ENCODE measurements at regions not wholly inside any gene's neighbourhood (a gene's known extent, or its start where the extent isn't known, plus 50 kb on each side); places are given as distances from the start of the nearest gene placed in this dataset.

- TF ChIP-seq EZH2 (IDR thresholded peaks at IDR 0.05; ENCODE audit: insufficient read depth, low read length) (no peak), CTCF (IDR thresholded peaks at IDR 0.05; ENCODE audit: insufficient read depth, low read depth, low read length) (no peak)
Measured at GRCh38 chr2:190766595-190766994, 114.0 kb upstream of the GLS start.
